ENCODE measurements at regions not wholly inside any gene's neighbourhood (a gene's known extent, or its start where the extent isn't known, plus 50 kb on each side); places are given as distances from the start of the nearest gene placed in this dataset.

- no peaks in the 10 kb centered on the region for H3K36me3 ChIP-seq (ENCODE audit: control insufficient read depth in 2 of 2, insufficient read depth in 2 of 2, low read length in 1 of 2)
- H3K27me3 ChIP-seq (ENCODE audit: control insufficient read depth in 2 of 2, insufficient read depth in 1 of 2, low read length in 1 of 2): no peaks in the 10 kb centered on the region
- WGBS: 61% methylated on average over 7 of the region's 7 CpGs
- no peaks in the 10 kb centered on the region for H3K9me3 ChIP-seq (ENCODE audit: control insufficient read depth in 2 of 2, insufficient read depth in 1 of 2, low read length in 1 of 2)
- no peak overlapping the region for H3K4me3 ChIP-seq (ENCODE audit: low read length in 2 of 2)
- H3K4me1 ChIP-seq (ENCODE audit: control insufficient read depth in 2 of 2, insufficient read depth in 2 of 2, low read length in 2 of 2): no peaks in the 10 kb centered on the region
- DNase-seq (ENCODE audit: low read depth in 6 of 9, low spot score in 9 of 9): no peak
- H3K27ac ChIP-seq (ENCODE audit: low read depth in 1 of 2, low read length in 1 of 2): no peak overlapping the region
Measured at GRCh38 chr6:87995461-87995860, 52.2 kb upstream of the SPACA1 start.

- Histone ChIP-seq H3K4me3 (ENCODE audit: low read length in 2 of 2) (no peak overlapping the region), H3K4me1 (ENCODE audit: control insufficient read depth in 2 of 2, insufficient read depth in 2 of 2, low read length in 2 of 2) (no peaks in the 10 kb centered on the region), H3K27me3 (ENCODE audit: control insufficient read depth in 2 of 2, insufficient read depth in 1 of 2, low read length in 1 of 2) (no peaks in the 10 kb centered on the region), H3K36me3 (ENCODE audit: control insufficient read depth in 2 of 2, insufficient read depth in 2 of 2, low read length in 1 of 2) (no peaks in the 10 kb centered on the region), H3K27ac (ENCODE audit: low read depth in 1 of 2, low read length in 1 of 2) (no peak overlapping the region), H3K9me3 (ENCODE audit: control insufficient read depth in 2 of 2, insufficient read depth in 1 of 2, low read length in 1 of 2) (no peaks in the 10 kb centered on the region)
- WGBS: 96% methylated on average over 5 of the region's 5 CpGs
- DNase-seq (ENCODE audit: low read depth in 6 of 9, low spot score in 9 of 9): no peak
Measured at GRCh38 chr6:87993356-87993755, 54.3 kb upstream of the SPACA1 start.

GRCh38 chr6:87990871-87991270 lies 56.8 kb upstream of the SPACA1 start:
- 98% methylated on average over 3 of the region's 3 CpGs for WGBS
- H3K36me3 ChIP-seq (ENCODE audit: control insufficient read depth in 2 of 2, insufficient read depth in 2 of 2, low read length in 1 of 2): no peaks in the 10 kb centered on the region
- H3K27ac ChIP-seq (ENCODE audit: low read depth in 1 of 2, low read length in 1 of 2): no peak overlapping the region
- H3K4me1 ChIP-seq (ENCODE audit: control insufficient read depth in 2 of 2, insufficient read depth in 2 of 2, low read length in 2 of 2): no peaks in the 10 kb centered on the region
- no peaks in the 10 kb centered on the region for H3K9me3 ChIP-seq (ENCODE audit: control insufficient read depth in 2 of 2, insufficient read depth in 1 of 2, low read length in 1 of 2)
- H3K4me3 ChIP-seq (ENCODE audit: low read length in 2 of 2): no peak overlapping the region
- H3K27me3 ChIP-seq (ENCODE audit: control insufficient read depth in 2 of 2, insufficient read depth in 1 of 2, low read length in 1 of 2): no peaks in the 10 kb centered on the region
- DNase-seq (ENCODE audit: low read depth in 6 of 9, low spot score in 9 of 9): no peak

- DNase-seq (ENCODE audit: low read depth in 6 of 9, low spot score in 9 of 9): no peak
- H3K4me3 ChIP-seq (ENCODE audit: low read length in 2 of 2): no peak overlapping the region
- no peaks in the 10 kb centered on the region for H3K27me3 ChIP-seq (ENCODE audit: control insufficient read depth in 2 of 2, insufficient read depth in 1 of 2, low read length in 1 of 2)
- H3K36me3 ChIP-seq (ENCODE audit: control insufficient read depth in 2 of 2, insufficient read depth in 2 of 2, low read length in 1 of 2): no peaks in the 10 kb centered on the region
- H3K9me3 ChIP-seq (ENCODE audit: control insufficient read depth in 2 of 2, insufficient read depth in 1 of 2, low read length in 1 of 2): no peaks in the 10 kb centered on the region
- no peak overlapping the region for H3K27ac ChIP-seq (ENCODE audit: low read depth in 1 of 2, low read length in 1 of 2)
- H3K4me1 ChIP-seq (ENCODE audit: control insufficient read depth in 2 of 2, insufficient read depth in 2 of 2, low read length in 2 of 2): no peaks in the 10 kb centered on the region
Measured at GRCh38 chr6:87982134-87982533, 65.5 kb upstream of the SPACA1 start.

- WGBS: 87% methylated on average over 4 of the region's 4 CpGs
- H3K4me3 ChIP-seq (ENCODE audit: low read length in 2 of 2): no peak overlapping the region
- no peaks in the 10 kb centered on the region for H3K36me3 ChIP-seq (ENCODE audit: control insufficient read depth in 2 of 2, insufficient read depth in 2 of 2, low read length in 1 of 2)
- no peak for DNase-seq (ENCODE audit: low read depth in 6 of 9, low spot score in 9 of 9)
- H3K27me3 ChIP-seq (ENCODE audit: control insufficient read depth in 2 of 2, insufficient read depth in 1 of 2, low read length in 1 of 2): no peaks in the 10 kb centered on the region
- H3K9me3 ChIP-seq (ENCODE audit: control insufficient read depth in 2 of 2, insufficient read depth in 1 of 2, low read length in 1 of 2): no peaks in the 10 kb centered on the region
- no peaks in the 10 kb centered on the region for H3K4me1 ChIP-seq (ENCODE audit: control insufficient read depth in 2 of 2, insufficient read depth in 2 of 2, low read length in 2 of 2)
- no peak overlapping the region for H3K27ac ChIP-seq (ENCODE audit: low read depth in 1 of 2, low read length in 1 of 2)
Measured at GRCh38 chr6:87979737-87980136, 67.9 kb upstream of the SPACA1 start.

GRCh38 chr6:87976616-87977015 lies 71.0 kb upstream of the SPACA1 start:
- WGBS: 95% methylated on average over 3 of the region's 3 CpGs
- Histone ChIP-seq H3K9me3 (ENCODE audit: control insufficient read depth in 2 of 2, insufficient read depth in 1 of 2, low read length in 1 of 2) (no peaks in the 10 kb centered on the region), H3K27me3 (ENCODE audit: control insufficient read depth in 2 of 2, insufficient read depth in 1 of 2, low read length in 1 of 2) (no peaks in the 10 kb centered on the region), H3K36me3 (ENCODE audit: control insufficient read depth in 2 of 2, insufficient read depth in 2 of 2, low read length in 1 of 2) (no peaks in the 10 kb centered on the region), H3K27ac (ENCODE audit: low read depth in 1 of 2, low read length in 1 of 2) (no peak overlapping the region), H3K4me3 (ENCODE audit: low read length in 2 of 2) (no peak overlapping the region), H3K4me1 (ENCODE audit: control insufficient read depth in 2 of 2, insufficient read depth in 2 of 2, low read length in 2 of 2) (no peaks in the 10 kb centered on the region)
- no peak for DNase-seq (ENCODE audit: low read depth in 6 of 9, low spot score in 9 of 9)

- no peaks in the 10 kb centered on the region for H3K36me3 ChIP-seq (ENCODE audit: control insufficient read depth in 2 of 2, insufficient read depth in 2 of 2, low read length in 1 of 2)
- H3K4me1 ChIP-seq (ENCODE audit: control insufficient read depth in 2 of 2, insufficient read depth in 2 of 2, low read length in 2 of 2): no peaks in the 10 kb centered on the region
- 92% methylated on average over 2 of the region's 2 CpGs for WGBS
- no peaks in the 10 kb centered on the region for H3K9me3 ChIP-seq (ENCODE audit: control insufficient read depth in 2 of 2, insufficient read depth in 1 of 2, low read length in 1 of 2)
- H3K27ac ChIP-seq (ENCODE audit: low read depth in 1 of 2, low read length in 1 of 2): no peak overlapping the region
- H3K4me3 ChIP-seq (ENCODE audit: low read length in 2 of 2): no peak overlapping the region
- DNase-seq (ENCODE audit: low read depth in 6 of 9, low spot score in 9 of 9): no peak
- no peaks in the 10 kb centered on the region for H3K27me3 ChIP-seq (ENCODE audit: control insufficient read depth in 2 of 2, insufficient read depth in 1 of 2, low read length in 1 of 2)
Measured at GRCh38 chr6:87975561-87975960, 72.1 kb upstream of the SPACA1 start.

GRCh38 chr6:87972279-87972678 lies 75.4 kb upstream of the SPACA1 start:
- no peak for DNase-seq (ENCODE audit: low read depth in 6 of 9, low spot score in 9 of 9)
- Histone ChIP-seq H3K36me3 (ENCODE audit: control insufficient read depth in 2 of 2, insufficient read depth in 2 of 2, low read length in 1 of 2) (no peaks in the 10 kb centered on the region), H3K9me3 (ENCODE audit: control insufficient read depth in 2 of 2, insufficient read depth in 1 of 2, low read length in 1 of 2) (no peaks in the 10 kb centered on the region), H3K27me3 (ENCODE audit: control insufficient read depth in 2 of 2, insufficient read depth in 1 of 2, low read length in 1 of 2) (peaks cover 3 to 27% of the 10 kb centered on the region in 2 donors), H3K27ac (ENCODE audit: low read depth in 1 of 2, low read length in 1 of 2) (no peak overlapping the region), H3K4me1 (ENCODE audit: control insufficient read depth in 2 of 2, insufficient read depth in 2 of 2, low read length in 2 of 2) (no peaks in the 10 kb centered on the region), H3K4me3 (ENCODE audit: low read length in 2 of 2) (no peak overlapping the region)

GRCh38 chr6:87971605-87972262 lies 75.9 kb upstream of the SPACA1 start:
- no peak for DNase-seq (ENCODE audit: low read depth in 6 of 9, low spot score in 9 of 9)
- Histone ChIP-seq H3K27ac (ENCODE audit: low read depth in 1 of 2, low read length in 1 of 2) (no peak overlapping the region), H3K9me3 (ENCODE audit: control insufficient read depth in 2 of 2, insufficient read depth in 1 of 2, low read length in 1 of 2) (no peaks in the 10 kb centered on the region), H3K27me3 (ENCODE audit: control insufficient read depth in 2 of 2, insufficient read depth in 1 of 2, low read length in 1 of 2) (peaks cover 3 to 28% of the 10 kb centered on the region in 2 donors), H3K4me1 (ENCODE audit: control insufficient read depth in 2 of 2, insufficient read depth in 2 of 2, low read length in 2 of 2) (no peaks in the 10 kb centered on the region), H3K4me3 (ENCODE audit: low read length in 2 of 2) (no peak overlapping the region), H3K36me3 (ENCODE audit: control insufficient read depth in 2 of 2, insufficient read depth in 2 of 2, low read length in 1 of 2) (no peaks in the 10 kb centered on the region)
- WGBS: 82% methylated on average over 5 of the region's 5 CpGs

All from thymus (tissue), 11 donors.